Keratinocyte (primary cell): ENCODE measurements at regions not wholly inside any gene's neighbourhood (a gene's known extent, or its start where the extent isn't known, plus 50 kb on each side); places are given as distances from the start of the nearest gene placed in this dataset.

Experiments used
- DNase-seq: peaks from one replicate; pipeline ENCODE4 v3.0.0-alpha.2; 2011; ENCODE audit warnings: low read depth, missing footprints, low spot score
- FAIRE-seq: peaks from 2 replicates; lab custom pipeline; 2011; peaks lifted over from hg19 to GRCh38; lab: Jason Lieb, UNC
- H2AFZ ChIP-seq: 2 replicates; pipeline ENCODE4 v1.6.0; 2012; ENCODE audit warnings: low read length, control low read depth, inconsistent platforms; ENCODE audit not compliant: control insufficient read depth
- H3K27ac ChIP-seq: 2 replicates; pipeline ENCODE4 v1.5.1; 2011; ENCODE audit warnings: low read length; ENCODE audit not compliant: control insufficient read depth, insufficient read depth
- H3K27me3 ChIP-seq: 3 replicates; pipeline ENCODE4 v1.6.0; 2011; ENCODE audit warnings: low read length; ENCODE audit not compliant: control insufficient read depth, insufficient read depth; ENCODE audit errors: extremely low read depth
- H3K36me3 ChIP-seq, 2 experiments: 2 replicates in 1 of 2; 3 replicates in 1 of 2; pipeline ENCODE4 v1.5.1; 2011; ENCODE audit warnings: low read length in 2 of 2, mild to moderate bottlenecking in 1 of 2; ENCODE audit not compliant: control insufficient read depth in 2 of 2, insufficient read depth in 2 of 2; ENCODE audit errors: extremely low read depth in 1 of 2
- H3K4me1 ChIP-seq: 3 replicates; pipeline ENCODE4 v1.5.1; 2011; ENCODE audit warnings: low read length; ENCODE audit not compliant: control insufficient read depth, insufficient read depth; ENCODE audit errors: extremely low read depth
- H3K4me2 ChIP-seq: 3 replicates; pipeline ENCODE4 v1.6.0; 2011; ENCODE audit warnings: low read depth, low read length; ENCODE audit not compliant: control insufficient read depth, insufficient read depth; ENCODE audit errors: extremely low read depth
- H3K4me3 ChIP-seq, 3 experiments: fragments of 200-600 bp in 1 of 3; sonication (generic) in 1 of 3; 2 replicates in 2 of 3; 3 replicates in 1 of 3; pipeline ENCODE4 v1.5.1; 2011 to 2016; ENCODE audit warnings: low read length in 3 of 3, mild to moderate bottlenecking in 3 of 3, control low read depth in 2 of 3, inconsistent platforms in 1 of 3, low read depth in 1 of 3, mixed read lengths in 1 of 3, mixed run types in 1 of 3, moderate library complexity in 1 of 3; ENCODE audit not compliant: control insufficient read depth in 2 of 3, insufficient read depth in 2 of 3; ENCODE audit errors: extremely low read depth in 1 of 3
- H3K79me2 ChIP-seq: 2 replicates; pipeline ENCODE4 v1.6.0; 2012; ENCODE audit warnings: low read length; ENCODE audit not compliant: control insufficient read depth, insufficient read depth
- H3K9ac ChIP-seq: 3 replicates; pipeline ENCODE4 v1.6.0; 2011; ENCODE audit warnings: low read length; ENCODE audit not compliant: control insufficient read depth, insufficient read depth; ENCODE audit errors: extremely low read depth
- H3K9me1 ChIP-seq: 3 replicates; pipeline ENCODE4 v1.6.0; 2011; ENCODE audit warnings: low read length; ENCODE audit not compliant: control insufficient read depth, insufficient read depth; ENCODE audit errors: extremely low read depth
- H3K9me3 ChIP-seq: 2 replicates; pipeline ENCODE4 v1.5.1; 2012; ENCODE audit warnings: low read depth, low read length; ENCODE audit not compliant: control insufficient read depth
- H4K20me1 ChIP-seq: 3 replicates; pipeline ENCODE4 v1.6.0; 2011; ENCODE audit warnings: low read length; ENCODE audit not compliant: control insufficient read depth, insufficient read depth; ENCODE audit errors: extremely low read depth
- EZH2 ChIP-seq: IDR thresholded peaks from one replicate; pipeline ENCODE4 v1.6.1; 2012; ENCODE audit warnings: inconsistent platforms, mild to moderate bottlenecking, low read length, moderate library complexity
- dilution Hi-C: fragments of 300-500 bp; cut with MboI; formaldehyde crosslinking; loops from one replicate; pipeline ENCODE4 v1.7.0; 2020; ENCODE audit warnings: low sequenced_read_pairs; ENCODE audit not compliant: extremely low pct_ligation_motif_present
- TF ChIP-seq, protein P1 (sequence below), 3 experiments: IDR thresholded peaks in 1 of 3; conservative IDR thresholded peaks in 1 of 3; optimal IDR thresholded peaks in 1 of 3; 2 replicates in 2 of 3; 3 replicates in 1 of 3; pipeline versions ENCODE3 to v1.5.1; 2011; ENCODE audit warnings: low read length in 3 of 3, mild to moderate bottlenecking in 3 of 3, moderate library complexity in 2 of 3, control low read depth in 1 of 3, inconsistent platforms in 1 of 3; ENCODE audit not compliant: insufficient read depth in 2 of 3; ENCODE audit errors: extremely low read depth in 1 of 3

DNA sequence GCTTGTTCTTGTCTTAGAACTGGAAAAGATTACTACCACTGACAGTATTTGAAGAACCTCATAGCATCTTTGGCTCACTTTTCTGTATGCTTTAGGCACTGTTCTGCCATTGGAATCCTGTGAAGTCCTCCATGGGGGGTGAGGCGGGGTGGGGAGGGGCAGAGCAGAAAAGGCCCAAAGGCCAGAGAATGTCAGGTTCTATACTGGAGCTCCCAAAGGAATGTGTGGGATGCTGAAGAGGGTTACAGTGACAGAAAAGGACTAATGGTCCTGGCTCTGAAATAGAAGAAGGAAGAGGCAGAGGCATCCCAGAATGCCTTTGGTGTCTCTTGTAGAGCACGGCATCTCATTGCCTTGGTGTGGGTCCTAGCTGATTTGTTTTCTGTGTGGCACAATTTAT, 141.9 kb downstream of the HAUS1 start:
- peaks cover 72% of the 10 kb centered on the region for H3K79me2 ChIP-seq
- H3K27me3 ChIP-seq = no peaks in the 10 kb centered on the region
- peaks cover 22% of the 10 kb centered on the region for H3K4me1 ChIP-seq
- H2AFZ ChIP-seq = no peak overlapping the region
- H3K9me1 ChIP-seq = no peaks in the 10 kb centered on the region
- dilution Hi-C loops = no loop called here
- TF ChIP-seq EZH2 = no peak
- TF ChIP-seq, protein P1, sequence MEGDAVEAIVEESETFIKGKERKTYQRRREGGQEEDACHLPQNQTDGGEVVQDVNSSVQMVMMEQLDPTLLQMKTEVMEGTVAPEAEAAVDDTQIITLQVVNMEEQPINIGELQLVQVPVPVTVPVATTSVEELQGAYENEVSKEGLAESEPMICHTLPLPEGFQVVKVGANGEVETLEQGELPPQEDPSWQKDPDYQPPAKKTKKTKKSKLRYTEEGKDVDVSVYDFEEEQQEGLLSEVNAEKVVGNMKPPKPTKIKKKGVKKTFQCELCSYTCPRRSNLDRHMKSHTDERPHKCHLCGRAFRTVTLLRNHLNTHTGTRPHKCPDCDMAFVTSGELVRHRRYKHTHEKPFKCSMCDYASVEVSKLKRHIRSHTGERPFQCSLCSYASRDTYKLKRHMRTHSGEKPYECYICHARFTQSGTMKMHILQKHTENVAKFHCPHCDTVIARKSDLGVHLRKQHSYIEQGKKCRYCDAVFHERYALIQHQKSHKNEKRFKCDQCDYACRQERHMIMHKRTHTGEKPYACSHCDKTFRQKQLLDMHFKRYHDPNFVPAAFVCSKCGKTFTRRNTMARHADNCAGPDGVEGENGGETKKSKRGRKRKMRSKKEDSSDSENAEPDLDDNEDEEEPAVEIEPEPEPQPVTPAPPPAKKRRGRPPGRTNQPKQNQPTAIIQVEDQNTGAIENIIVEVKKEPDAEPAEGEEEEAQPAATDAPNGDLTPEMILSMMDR (optimal IDR thresholded peaks at IDR 0.05 in 1 of 3, IDR thresholded peaks at IDR 0.05 in 1 of 3, conservative IDR thresholded peaks at IDR 0.05 in 1 of 3; ENCODE audit: extremely low read depth in 1 of 3, insufficient read depth in 2 of 3, low read length in 3 of 3) = no peak
- FAIRE-seq = no peak
- H3K36me3 ChIP-seq = peaks cover 0 to 11% of the 10 kb centered on the region in 2 experiments
- H4K20me1 ChIP-seq = no peaks in the 10 kb centered on the region
- no peak for DNase-seq
- no peak overlapping the region for H3K27ac ChIP-seq
- no peak overlapping the region for H3K4me3 ChIP-seq
- no peaks in the 10 kb centered on the region for H3K9me3 ChIP-seq
- H3K9ac ChIP-seq = no peak overlapping the region
- no peak overlapping the region for H3K4me2 ChIP-seq

DNA sequence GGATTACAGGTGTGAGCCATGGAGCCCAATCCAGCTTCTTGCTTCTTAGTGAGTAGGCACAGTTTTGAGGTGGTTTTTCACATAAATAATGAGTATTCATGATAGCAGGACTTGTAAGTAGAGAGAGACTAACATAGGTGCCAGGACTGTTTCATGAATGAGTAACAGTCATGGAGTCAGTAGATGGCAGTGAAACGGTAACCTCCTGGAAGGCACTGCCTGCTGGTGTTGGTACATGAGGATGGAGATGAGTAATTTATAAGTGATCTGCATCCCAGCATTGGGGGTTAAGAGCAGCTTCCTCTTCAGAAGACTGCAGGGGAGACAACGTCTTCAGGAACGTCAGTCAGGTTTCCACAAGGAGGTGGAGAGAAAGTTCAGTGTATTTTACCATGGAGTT, 143.8 kb downstream of the HAUS1 start:
- dilution Hi-C loops = no loop called here
- H3K4me1 ChIP-seq = peaks cover 26% of the 10 kb centered on the region

More for the DNA sequence above, 143.8 kb downstream of the HAUS1 start:
- H3K9ac ChIP-seq = no peak overlapping the region
- H3K9me3 ChIP-seq = no peaks in the 10 kb centered on the region
- no peak for TF ChIP-seq EZH2
- TF ChIP-seq, protein P1 (optimal IDR thresholded peaks at IDR 0.05 in 1 of 3, IDR thresholded peaks at IDR 0.05 in 1 of 3, conservative IDR thresholded peaks at IDR 0.05 in 1 of 3; ENCODE audit: extremely low read depth in 1 of 3, insufficient read depth in 2 of 3, low read length in 3 of 3) = no peak
- no peaks in the 10 kb centered on the region for H3K27me3 ChIP-seq
- H3K4me2 ChIP-seq = no peak overlapping the region
- H3K27ac ChIP-seq = no peak overlapping the region
- no peak overlapping the region for H3K4me3 ChIP-seq
- H3K9me1 ChIP-seq = no peaks in the 10 kb centered on the region
- no peak for DNase-seq
- FAIRE-seq = peak; percentile 29
- H4K20me1 ChIP-seq = no peaks in the 10 kb centered on the region
- H3K79me2 ChIP-seq = peaks cover 73% of the 10 kb centered on the region
- H2AFZ ChIP-seq = no peak overlapping the region
- peaks cover 0 to 11% of the 10 kb centered on the region in 2 experiments for H3K36me3 ChIP-seq
